VCaP (cell line): ENCODE measurements at regions not wholly inside any gene's neighbourhood (a gene's known extent, or its start where the extent isn't known, plus 50 kb on each side); places are given as distances from the start of the nearest gene placed in this dataset.

ENCODE experiments used
- H3K27ac ChIP-seq: fragments of 450-650 bp; 2 replicates; pipeline ENCODE4 v1.5.1; 2017
- CTCF ChIP-seq: fragments of 450-650 bp; conservative IDR thresholded peaks from 2 replicates; pipeline ENCODE4 v1.5.1; 2017; ENCODE audit warnings: mild to moderate bottlenecking, moderate library complexity

- H3K27ac ChIP-seq = no peak overlapping the region
- TF ChIP-seq CTCF = no peak
Observed at GRCh38 chr6:129932321-129932720, 71.2 kb upstream of the TMEM244 start.

GRCh38 chr6:129929433-129929832, 68.3 kb upstream of the TMEM244 start:
- no peak overlapping the region for H3K27ac ChIP-seq
- TF ChIP-seq CTCF = no peak

- no peak overlapping the region for H3K27ac ChIP-seq
- TF ChIP-seq CTCF = no peak
Observed at GRCh38 chr6:129923530-129924250, 62.6 kb upstream of the TMEM244 start.

- TF ChIP-seq CTCF = no peak
- no peak overlapping the region for H3K27ac ChIP-seq
Observed at GRCh38 chr6:129921169-129921817, 60.2 kb upstream of the TMEM244 start.

- no peak overlapping the region; the same call in 1 of the 2 replicates for H3K27ac ChIP-seq
- no peak for TF ChIP-seq CTCF
Observed at GRCh38 chr6:129920103-129920798, 59.1 kb upstream of the TMEM244 start.

- no peak for TF ChIP-seq CTCF
- no peak overlapping the region for H3K27ac ChIP-seq
Observed at GRCh38 chr6:129911732-129912131, 50.6 kb upstream of the TMEM244 start.
